H1 (cell line): ENCODE measurements at regions not wholly inside any gene's neighbourhood (a gene's known extent, or its start where the extent isn't known, plus 50 kb on each side); places are given as distances from the start of the nearest gene placed in this dataset.

Experiments used
- BACH1 ChIP-seq: IDR thresholded peaks from 2 replicates; pipeline ENCODE4 v1.6.1; 2012; ENCODE audit warnings: low read length, improper control_type of control experiment
- CBX8 ChIP-seq: fragments of 300-800, 300-1000 bp; sonication (generic); IDR thresholded peaks from 2 replicates; pipeline ENCODE4 v1.7.1; 2016; ENCODE audit warnings: low read depth, low read length, borderline replicate concordance
- CEBPB ChIP-seq: IDR thresholded peaks from 2 replicates; pipeline ENCODE4 v1.6.1; 2012; ENCODE audit warnings: low read depth, low read length
- EP300 ChIP-seq, 2 experiments: IDR thresholded peaks; 1 replicate in 1 of 2; 2 replicates in 1 of 2; pipeline ENCODE4 v1.6.1; 2011 to 2012; ENCODE audit warnings: low read depth in 2 of 2, low read length in 2 of 2, mild to moderate bottlenecking in 2 of 2, borderline replicate concordance in 1 of 2, inconsistent platforms in 1 of 2, moderate library complexity in 1 of 2
- NANOG ChIP-seq: IDR thresholded peaks from 2 replicates; pipeline ENCODE4 v1.6.1; 2011; ENCODE audit warnings: low read length, low read depth, mild to moderate bottlenecking, inconsistent platforms; ENCODE audit not compliant: insufficient read depth, poor library complexity, severe bottlenecking
- SIX5 ChIP-seq: IDR thresholded peaks from 2 replicates; pipeline ENCODE4 v1.6.1; 2011; ENCODE audit warnings: mild to moderate bottlenecking, low read depth, low read length
- SRF ChIP-seq: IDR thresholded peaks from 2 replicates; pipeline ENCODE4 v1.6.1; 2011; ENCODE audit warnings: mild to moderate bottlenecking, low read depth, low read length, moderate library complexity

DNA sequence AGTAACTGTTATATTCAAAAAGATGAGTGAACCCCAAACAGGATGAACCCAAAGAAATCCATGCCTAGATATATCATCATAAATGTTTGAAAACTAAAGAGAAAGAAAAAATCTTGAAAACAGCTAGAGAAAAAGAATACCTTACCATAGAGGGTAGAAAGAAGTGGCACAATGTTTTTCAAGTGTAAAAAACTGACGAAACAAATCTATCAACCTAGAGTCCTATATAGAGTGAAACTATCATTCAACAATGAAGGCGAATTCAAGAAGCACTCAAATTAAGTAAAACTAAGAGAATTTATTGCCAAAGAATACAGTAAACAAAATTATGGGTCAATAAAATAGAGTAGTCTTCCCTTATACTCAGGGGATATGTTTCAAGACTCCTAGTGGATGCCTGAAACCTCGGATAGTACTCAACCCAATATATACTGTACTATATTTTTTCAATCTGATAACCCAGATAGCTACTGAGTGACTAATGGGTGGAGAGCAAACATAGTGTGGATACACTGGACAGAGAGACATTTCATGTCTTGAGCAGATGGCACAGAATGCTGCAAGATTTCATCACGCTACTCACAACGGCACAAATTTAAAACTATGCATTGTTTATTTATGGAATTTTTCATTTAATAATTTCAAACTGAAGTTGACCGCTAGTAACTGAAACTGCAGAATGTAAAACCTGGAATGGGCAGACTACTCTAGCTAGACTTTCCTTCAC is 52.6 kb upstream of the TMEM106B start (continued):
- TF ChIP-seq SRF (no peak), SIX5 (no peak), BACH1 (no peak), CBX8 (no peak), CEBPB (no peak), EP300 (IDR thresholded peaks at IDR 0.05; ENCODE audit: borderline replicate concordance in 1 of 2, low read depth in 2 of 2, low read length in 2 of 2) (no peak), NANOG (no peak)
